Astrocyte (in vitro differentiated cells and primary cell): ENCODE measurements at regions not wholly inside any gene's neighbourhood (a gene's known extent, or its start where the extent isn't known, plus 50 kb on each side); places are given as distances from the start of the nearest gene placed in this dataset.

Experiments
- EZH2 ChIP-seq: IDR thresholded peaks from 2 replicates; pipeline ENCODE4 v1.6.1; 2012; ENCODE audit warnings: mild to moderate bottlenecking, low read length, inconsistent platforms; ENCODE audit not compliant: insufficient read depth
- TF ChIP-seq, protein P1 (sequence below): IDR thresholded peaks from 2 replicates; pipeline ENCODE4 v1.5.1; 2011; ENCODE audit warnings: low read depth, mild to moderate bottlenecking, inconsistent platforms, low read length, moderate library complexity; ENCODE audit not compliant: insufficient read depth

DNA sequence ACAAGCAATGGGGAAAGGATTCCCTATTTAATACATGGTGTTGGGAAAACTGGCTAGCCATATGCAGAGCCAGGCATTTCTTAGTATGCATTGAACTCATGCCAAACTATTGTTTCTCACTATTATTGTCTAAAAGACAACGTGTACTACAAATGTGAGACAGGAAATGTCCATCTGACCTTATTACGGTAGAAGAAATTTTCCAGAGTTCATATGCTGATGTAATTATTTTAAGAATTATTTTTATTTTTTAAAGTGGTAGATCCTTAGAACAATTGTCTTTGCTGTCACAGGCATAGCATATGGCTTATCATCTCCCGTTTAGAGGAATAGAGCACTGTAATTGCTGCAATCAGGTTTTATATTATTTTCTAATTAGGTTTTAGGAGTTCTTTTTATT is 75.2 kb upstream of the S1PR1 start:
- TF ChIP-seq, protein P1, sequence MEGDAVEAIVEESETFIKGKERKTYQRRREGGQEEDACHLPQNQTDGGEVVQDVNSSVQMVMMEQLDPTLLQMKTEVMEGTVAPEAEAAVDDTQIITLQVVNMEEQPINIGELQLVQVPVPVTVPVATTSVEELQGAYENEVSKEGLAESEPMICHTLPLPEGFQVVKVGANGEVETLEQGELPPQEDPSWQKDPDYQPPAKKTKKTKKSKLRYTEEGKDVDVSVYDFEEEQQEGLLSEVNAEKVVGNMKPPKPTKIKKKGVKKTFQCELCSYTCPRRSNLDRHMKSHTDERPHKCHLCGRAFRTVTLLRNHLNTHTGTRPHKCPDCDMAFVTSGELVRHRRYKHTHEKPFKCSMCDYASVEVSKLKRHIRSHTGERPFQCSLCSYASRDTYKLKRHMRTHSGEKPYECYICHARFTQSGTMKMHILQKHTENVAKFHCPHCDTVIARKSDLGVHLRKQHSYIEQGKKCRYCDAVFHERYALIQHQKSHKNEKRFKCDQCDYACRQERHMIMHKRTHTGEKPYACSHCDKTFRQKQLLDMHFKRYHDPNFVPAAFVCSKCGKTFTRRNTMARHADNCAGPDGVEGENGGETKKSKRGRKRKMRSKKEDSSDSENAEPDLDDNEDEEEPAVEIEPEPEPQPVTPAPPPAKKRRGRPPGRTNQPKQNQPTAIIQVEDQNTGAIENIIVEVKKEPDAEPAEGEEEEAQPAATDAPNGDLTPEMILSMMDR: no peak
- TF ChIP-seq EZH2: no peak
